ENCODE measurements at regions not wholly inside any gene's neighbourhood (a gene's known extent, or its start where the extent isn't known, plus 50 kb on each side); places are given as distances from the start of the nearest gene placed in this dataset.

- TF ChIP-seq CTCF (IDR thresholded peaks at IDR 0.05) = no peak
- peaks cover 11% of the 10 kb centered on the region for H3K9me3 Mint-ChIP-seq (ENCODE audit: unreplicated experiment)
- no peaks in the 10 kb centered on the region for H3K36me3 Mint-ChIP-seq (ENCODE audit: unreplicated experiment)
- no peak for DNase-seq (ENCODE audit: extremely low spot score, unreplicated experiment)
- no peak overlapping the region for H3K27ac Mint-ChIP-seq (ENCODE audit: unreplicated experiment)
- H3K27me3 Mint-ChIP-seq (ENCODE audit: unreplicated experiment) = no peaks in the 10 kb centered on the region
- H3K4me1 Mint-ChIP-seq (ENCODE audit: unreplicated experiment) = no peaks in the 10 kb centered on the region
- no peak overlapping the region for H3K4me3 Mint-ChIP-seq (ENCODE audit: unreplicated experiment)
Observed at GRCh38 chr9:134991808-134992754, 74.4 kb upstream of the FCN1 start.

GRCh38 chr9:134992755-134993124 is 75.0 kb upstream of the FCN1 start:
- DNase-seq (ENCODE audit: extremely low spot score, unreplicated experiment) = no peak
- Mint-ChIP-seq H3K27ac (ENCODE audit: unreplicated experiment) (no peak overlapping the region), H3K4me1 (ENCODE audit: unreplicated experiment) (no peaks in the 10 kb centered on the region), H3K36me3 (ENCODE audit: unreplicated experiment) (no peaks in the 10 kb centered on the region), H3K9me3 (ENCODE audit: unreplicated experiment) (peaks cover 6% of the 10 kb centered on the region), H3K4me3 (ENCODE audit: unreplicated experiment) (no peak overlapping the region), H3K27me3 (ENCODE audit: unreplicated experiment) (no peaks in the 10 kb centered on the region)
- no peak for TF ChIP-seq CTCF (IDR thresholded peaks at IDR 0.05)

GRCh38 chr9:134993416-134993815 is 75.7 kb upstream of the FCN1 start:
- TF ChIP-seq CTCF (IDR thresholded peaks at IDR 0.05) = no peak
- no peak overlapping the region for H3K27ac Mint-ChIP-seq (ENCODE audit: unreplicated experiment)
- peaks cover 7% of the 10 kb centered on the region for H3K9me3 Mint-ChIP-seq (ENCODE audit: unreplicated experiment)

GRCh38 chr9:134993996-134994720 is 76.4 kb upstream of the FCN1 start:
- Mint-ChIP-seq H3K36me3 (ENCODE audit: unreplicated experiment) (no peaks in the 10 kb centered on the region), H3K4me3 (ENCODE audit: unreplicated experiment) (no peak overlapping the region), H3K4me1 (ENCODE audit: unreplicated experiment) (no peaks in the 10 kb centered on the region), H3K27ac (ENCODE audit: unreplicated experiment) (no peak overlapping the region), H3K9me3 (ENCODE audit: unreplicated experiment) (peaks cover 14% of the 10 kb centered on the region), H3K27me3 (ENCODE audit: unreplicated experiment) (no peaks in the 10 kb centered on the region)
- no peak for TF ChIP-seq CTCF (IDR thresholded peaks at IDR 0.05)
- DNase-seq (ENCODE audit: extremely low spot score, unreplicated experiment) = no peak

More at GRCh38 chr9:134993416-134993815, 75.7 kb upstream of the FCN1 start:
- DNase-seq (ENCODE audit: extremely low spot score, unreplicated experiment) = no peak
- Mint-ChIP-seq H3K36me3 (ENCODE audit: unreplicated experiment) (no peaks in the 10 kb centered on the region), H3K27me3 (ENCODE audit: unreplicated experiment) (no peaks in the 10 kb centered on the region), H3K4me1 (ENCODE audit: unreplicated experiment) (no peaks in the 10 kb centered on the region), H3K4me3 (ENCODE audit: unreplicated experiment) (no peak overlapping the region)
